K562 (cell line): ENCODE measurements at regions not wholly inside any gene's neighbourhood (a gene's known extent, or its start where the extent isn't known, plus 50 kb on each side); places are given as distances from the start of the nearest gene placed in this dataset.

Source experiments
- ATAC-seq: fragments of 200-7000 bp; cut with Tn5 transposase; 3 replicates; pipeline ENCODE4 v1.9.1; 2020; ENCODE audit warnings: moderate library complexity
- BruUV-seq: library from RNA; stranded (reverse); fragments of 400-500 nt; replicated peaks from 2 replicates; lab custom pipeline; 2021; lab: Mats Ljungman, UMichigan
- CTCF ChIA-PET: fragments of 300-600 bp; formaldehyde crosslinking; extraction: SDS; loops from one replicate; lab custom pipeline; 2021; ENCODE audit warnings: low intra/inter-chr PET ratio; lab: Yijun Ruan, JAX
- POLR2A ChIA-PET: fragments of 300-600, 350-650 bp; sonication (Branson Sonifier 250); formaldehyde crosslinking; extraction: SDS; loops from one replicate; lab custom pipeline; 2021; ENCODE audit warnings: antibody characterized with exemption, inconsistent platforms; lab: Yijun Ruan, JAX
- DNase-seq, 4 experiments: peaks; one replicate each; pipeline versions ENCODE4 v3.0.0 to v3.0.0-alpha.2; 2011 to 2018; ENCODE audit warnings: low spot score in 3 of 4, mixed read lengths in 3 of 4; ENCODE audit errors: extremely low read depth in 1 of 4
- FAIRE-seq: peaks from 2 replicates; lab custom pipeline; 2011; peaks lifted over from hg19 to GRCh38; lab: Jason Lieb, UNC
- H2AFZ ChIP-seq: 2 replicates; pipeline ENCODE4 v1.6.0; 2011; ENCODE audit warnings: low read depth, low read length, control low read depth, inconsistent platforms
- H3K27ac ChIP-seq: fragments of 200-600 bp; 3 replicates; pipeline ENCODE4 v1.8.0; 2011; ENCODE audit warnings: low read depth, mild to moderate bottlenecking, control low read depth, inconsistent platforms, low read length, moderate library complexity, mixed read lengths; ENCODE audit errors: extremely low read depth
- H3K27me3 ChIP-seq, 2 experiments: fragments of 300-600 bp in 1 of 2; 2 replicates in 1 of 2; 3 replicates in 1 of 2; pipeline versions ENCODE4 v1.6.0 to v1.8.0; 2011; ENCODE audit warnings: inconsistent platforms in 2 of 2, low read length in 2 of 2, mild to moderate bottlenecking in 1 of 2, mixed read lengths in 1 of 2, moderate library complexity in 1 of 2; ENCODE audit not compliant: control insufficient read depth in 2 of 2, insufficient read depth in 2 of 2
- H3K36me3 ChIP-seq: fragments of 300-600 bp; 3 replicates; pipeline ENCODE4 v1.8.0; 2011; ENCODE audit warnings: mild to moderate bottlenecking, low read length, inconsistent platforms; ENCODE audit not compliant: control insufficient read depth, insufficient read depth
- H3K4me1 ChIP-seq, 2 experiments: fragments of 200-600 bp in 1 of 2; replicated peaks in 1 of 2; 2 replicates in 1 of 2; 3 replicates in 1 of 2; pipeline versions ENCODE4 v1.5.1 to v1.8.0; 2011; ENCODE audit warnings: inconsistent platforms in 2 of 2, low read length in 2 of 2, mild to moderate bottlenecking in 1 of 2, mixed read lengths in 1 of 2, moderate library complexity in 1 of 2; ENCODE audit not compliant: control insufficient read depth in 2 of 2, insufficient read depth in 2 of 2
- H3K4me2 ChIP-seq: 2 replicates; pipeline ENCODE4 v1.6.1; 2011; ENCODE audit warnings: low read length, control low read depth, inconsistent platforms, mixed read lengths; ENCODE audit not compliant: insufficient read depth
- H3K4me3 ChIP-seq: fragments of 200-600 bp; sonication (generic), shearing (Covaris generic); 2 replicates; pipeline ENCODE4 v1.5.1; 2016; ENCODE audit warnings: control low read depth, inconsistent platforms
- H3K79me2 ChIP-seq: fragments of 200-600 bp; 3 replicates; pipeline ENCODE4 v1.8.0; 2011; ENCODE audit warnings: low read length, inconsistent platforms; ENCODE audit not compliant: control insufficient read depth, insufficient read depth
- H3K9ac ChIP-seq, 2 experiments: 2 replicates each; pipeline versions ENCODE4 v1.6.0 to v1.6.1; 2011; ENCODE audit warnings: low read depth in 2 of 2, low read length in 2 of 2, control low read depth in 1 of 2, inconsistent platforms in 1 of 2, mild to moderate bottlenecking in 1 of 2, mixed read lengths in 1 of 2; ENCODE audit not compliant: insufficient read depth in 1 of 2
- H3K9me1 ChIP-seq: one replicate; pipeline ENCODE4 v1.6.0; 2011; ENCODE audit warnings: inconsistent platforms, mild to moderate bottlenecking, low read length, moderate library complexity; ENCODE audit not compliant: control insufficient read depth, insufficient read depth
- H3K9me3 ChIP-seq: replicated peaks from 2 replicates; pipeline ENCODE4 v1.5.1; 2011; ENCODE audit warnings: low read depth, low read length, inconsistent platforms; ENCODE audit not compliant: control insufficient read depth, insufficient read depth
- H4K20me1 ChIP-seq: replicated peaks from 2 replicates; pipeline ENCODE4 v1.6.1; 2011; ENCODE audit warnings: low read length, inconsistent platforms, mixed read lengths; ENCODE audit not compliant: control insufficient read depth, insufficient read depth
- ATF2 ChIP-seq: sonication (generic); formaldehyde crosslinking; IDR thresholded peaks from 2 replicates; pipeline ENCODE4 v1.8.1; 2022; ENCODE audit warnings: missing genetic modification reagents
- ATF4 ChIP-seq: fragments of 450-650 bp; formaldehyde crosslinking; IDR thresholded peaks from 2 replicates; pipeline ENCODE4 v1.4.0; 2022; ENCODE audit warnings: mild to moderate bottlenecking, moderate library complexity
- BRF2 ChIP-seq: IDR thresholded peaks from 3 replicates; pipeline ENCODE4 v1.6.1; 2011; ENCODE audit warnings: borderline replicate concordance, mild to moderate bottlenecking; ENCODE audit not compliant: insufficient read length, insufficient read depth
- EWSR1 ChIP-seq: fragments of 450-650 bp; IDR thresholded peaks from 2 replicates; pipeline ENCODE4 v1.6.1; 2018; ENCODE audit warnings: borderline replicate concordance, mild to moderate bottlenecking, low read depth, moderate library complexity; ENCODE audit not compliant: partially characterized antibody
- PTTG1 ChIP-seq: fragments of 450-650 bp; IDR thresholded peaks from 2 replicates; pipeline ENCODE4 v1.6.1; 2016; ENCODE audit warnings: low read depth, mild to moderate bottlenecking, missing genetic modification characterization, missing compliant biosample characterization
- RNF219 ChIP-seq: fragments of 250-450 bp; sonication (Bioruptor Pico); IDR thresholded peaks from 2 replicates; pipeline ENCODE4 v1.5.0; 2022; ENCODE audit warnings: mild to moderate bottlenecking
- TARDBP ChIP-seq: fragments of 450-650 bp; IDR thresholded peaks from 2 replicates; pipeline ENCODE4 v1.6.1; 2016
- TCF7 ChIP-seq: sonication (generic); IDR thresholded peaks from 2 replicates; pipeline ENCODE4 v1.6.1; 2016; ENCODE audit warnings: antibody characterized with exemption, borderline replicate concordance
- UBTF ChIP-seq, 2 experiments: IDR thresholded peaks; 2 replicates each; pipeline ENCODE4 v1.6.1; 2012; ENCODE audit warnings: improper control_type of control experiment in 2 of 2, low read depth in 2 of 2, low read length in 2 of 2, borderline replicate concordance in 1 of 2
- ZNF740 ChIP-seq, 3 experiments: fragments of 200-800 bp in 1 of 3; sonication (Bioruptor generic) in 1 of 3; sonication (generic) in 1 of 3; formaldehyde crosslinking in 1 of 3; IDR thresholded peaks; 2 replicates each; pipeline versions ENCODE4 v1.6.1 to v1.8.0; 2016 to 2022; ENCODE audit warnings: mild to moderate bottlenecking in 2 of 3, missing compliant biosample characterization in 2 of 3, missing genetic modification characterization in 2 of 3, missing genetic modification reagents in 1 of 3
- WGBS: fragments of 100-300 bp; shearing (Covaris generic); methylation state at CpG from one replicate; pipeline ENCODE4 v1.1.6; 2016; ENCODE audit warnings: low coverage, mixed read lengths; ENCODE audit not compliant: insufficient coverage; ENCODE audit errors: missing lambda C conversion rate; 5-methylcytosine and 5-hydroxymethylcytosine counted together
- in situ Hi-C: fragments of 300-500 bp; cut with MboI; formaldehyde crosslinking; loops from 4 replicates; pipeline ENCODE4 v1.15.0; 2018; ENCODE audit warnings: inconsistent platforms, mixed read lengths
- intact Hi-C: fragments of 100-400 bp; cut with micrococcal nuclease; formaldehyde crosslinking; loops from 2 replicates; pipeline ENCODE4 v1.14.2; 2022

- Histone ChIP-seq H2AFZ (no peak overlapping the region), H3K79me2 (no peaks in the 10 kb centered on the region), H3K9me3 (no peaks in the 10 kb centered on the region), H3K27ac (no peak overlapping the region), H3K9me1 (no peaks in the 10 kb centered on the region), H3K4me1 (no peaks in the 10 kb centered on the region), H3K27me3 (no peaks in the 10 kb centered on the region), H3K36me3 (no peaks in the 10 kb centered on the region), H3K9ac (no peak overlapping the region), H3K4me2 (no peak overlapping the region), H3K4me3 (no peak overlapping the region), H4K20me1 (no peaks in the 10 kb centered on the region)
- ChIA-PET CTCF (no interaction called here), POLR2A (no interaction called here)
- ATAC-seq, result no peak
- in situ Hi-C loops, result no loop called here
- no peak for DNase-seq
- no TSS peak for BruUV-seq
- WGBS, result 2% methylated on average over 4 of the region's 4 CpGs
- no peak for TF ChIP-seq EWSR1
- no peak for TF ChIP-seq UBTF (IDR thresholded peaks at IDR 0.05; ENCODE audit: borderline replicate concordance in 1 of 2, low read depth in 2 of 2, low read length in 2 of 2)
- no peak for TF ChIP-seq TARDBP
- no peak for TF ChIP-seq RNF219
- TF ChIP-seq ZNF740 (CRISPR knock-in tag; IDR thresholded peaks at IDR 0.05), result no peak
- TF ChIP-seq ZNF740 (tag; IDR thresholded peaks at IDR 0.05), result no peak
- TF ChIP-seq PTTG1 (tag), result no peak
- no peak for TF ChIP-seq TCF7
- TF ChIP-seq BRF2, result no peak
- TF ChIP-seq ATF2 (CRISPR knock-in tag), result no peak
- no peak for TF ChIP-seq ATF4 (CRISPR knock-in tag)
- no peak for FAIRE-seq
- intact Hi-C loops, result no loop called here
These were observed 583.3 kb upstream of the TENM4 start for GRCh38 chr11:80024119-80024518.
